Neuron (in vitro differentiated cells): ENCODE measurements at regions not wholly inside any gene's neighbourhood (a gene's known extent, or its start where the extent isn't known, plus 50 kb on each side); places are given as distances from the start of the nearest gene placed in this dataset.
A peak's percentile ranks its signal among the peaks of the same experiment; 100 is the strongest.

Source experiments
- H2AFZ ChIP-seq: one replicate; pipeline ENCODE4 v1.6.1; 2013; ENCODE audit warnings: low read depth, mild to moderate bottlenecking, inconsistent platforms, low read length, moderate library complexity
- H3K27me3 ChIP-seq: one replicate; pipeline ENCODE4 v1.6.1; 2013; ENCODE audit warnings: low read length; ENCODE audit not compliant: insufficient read depth
- H3K36me3 ChIP-seq: one replicate; pipeline ENCODE4 v1.6.1; 2013; ENCODE audit warnings: low read length; ENCODE audit not compliant: insufficient read depth
- H3K4me1 ChIP-seq: one replicate; pipeline ENCODE4 v1.6.1; 2013; ENCODE audit warnings: low read length; ENCODE audit not compliant: insufficient read depth
- H3K4me3 ChIP-seq: 2 replicates; pipeline ENCODE4 v1.5.1; 2013; ENCODE audit warnings: mild to moderate bottlenecking, low read length, moderate library complexity
- H3K9me3 ChIP-seq: one replicate; pipeline ENCODE4 v1.6.1; 2013; ENCODE audit warnings: low read length

DNA sequence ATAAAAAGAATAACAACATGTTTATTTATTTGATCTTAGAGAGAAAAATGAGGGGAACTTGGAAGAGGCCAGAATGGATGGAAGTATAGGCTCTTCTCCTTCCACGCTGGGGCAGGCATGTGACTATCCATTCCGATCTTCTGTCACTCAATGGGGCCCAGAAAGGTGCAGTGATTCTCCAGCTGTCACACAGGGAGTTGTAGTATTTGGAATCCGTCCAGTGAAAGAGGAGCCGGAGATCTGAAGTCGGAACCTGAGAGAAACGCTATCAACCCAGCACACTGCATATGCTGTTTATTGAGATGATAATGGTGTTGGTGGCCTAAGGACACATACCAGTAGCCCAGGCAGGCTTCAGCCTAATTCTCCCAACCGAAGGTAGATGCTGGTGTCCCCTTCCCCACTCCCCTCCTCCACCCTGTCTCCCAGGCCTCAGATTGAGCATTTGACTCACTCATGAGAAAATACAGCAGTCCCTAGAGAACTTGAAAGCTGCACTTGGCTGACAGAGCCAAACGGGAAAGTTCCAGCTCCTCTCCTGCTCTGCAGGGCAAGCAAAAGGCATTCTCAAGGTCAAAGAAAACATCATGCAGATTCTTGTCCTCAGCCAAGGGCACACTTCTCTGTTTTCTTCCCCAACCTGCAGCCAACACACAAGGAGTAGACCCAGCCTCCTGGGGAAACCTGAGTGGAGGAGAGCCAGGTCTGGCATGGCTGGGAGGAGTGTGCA is 100.4 kb downstream of the IRF2BPL start:
- no peaks in the 10 kb centered on the region for H3K36me3 ChIP-seq
- no peak overlapping the region for H3K4me3 ChIP-seq
- H3K9me3 ChIP-seq, result no peaks in the 10 kb centered on the region
- peaks cover 75% of the 10 kb centered on the region for H3K4me1 ChIP-seq
- no peaks in the 10 kb centered on the region for H3K27me3 ChIP-seq
- H2AFZ ChIP-seq, result no peak overlapping the region

DNA sequence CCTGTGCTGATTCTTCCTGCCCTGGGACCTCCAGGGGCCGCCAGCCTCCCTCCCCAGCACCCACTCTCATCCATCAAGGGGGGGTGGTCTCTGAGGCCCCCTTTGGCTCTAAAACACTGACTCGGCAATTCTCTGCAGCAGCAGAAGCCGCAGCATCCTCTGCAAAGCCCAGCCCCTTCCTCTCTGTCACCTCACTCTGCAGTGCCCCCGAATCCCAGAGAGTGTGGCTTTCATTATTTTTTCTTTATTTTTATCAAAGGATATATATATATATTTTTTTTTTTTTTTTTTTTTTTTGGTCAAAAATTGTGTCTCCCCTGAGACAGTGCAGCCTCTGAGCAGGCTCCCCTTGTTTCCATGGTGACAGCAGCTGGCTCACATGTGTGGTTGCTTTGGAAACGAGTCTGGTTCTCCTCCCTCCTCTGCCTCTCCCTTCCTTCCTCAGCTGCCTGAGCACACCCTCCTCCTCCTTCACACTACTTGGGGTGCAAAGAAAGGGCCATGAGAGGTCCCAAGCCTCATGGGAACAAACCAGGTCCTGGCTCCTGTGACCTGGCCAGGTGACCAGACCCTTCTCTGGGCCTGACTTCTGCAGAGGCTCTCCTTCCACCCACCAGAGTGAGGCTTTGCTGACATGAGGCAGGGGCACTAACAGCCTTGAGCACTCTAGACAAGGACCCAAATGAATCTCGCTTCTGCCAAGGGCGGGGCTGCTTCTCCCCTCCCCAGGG is 100.5 kb downstream of the LRRC74A start:
- H3K36me3 ChIP-seq, result no peaks in the 10 kb centered on the region
- no peak overlapping the region for H3K4me3 ChIP-seq
- no peak overlapping the region for H2AFZ ChIP-seq
- H3K4me1 ChIP-seq, result peaks cover 82% of the 10 kb centered on the region
- H3K27me3 ChIP-seq, result no peaks in the 10 kb centered on the region
- no peaks in the 10 kb centered on the region for H3K9me3 ChIP-seq

DNA sequence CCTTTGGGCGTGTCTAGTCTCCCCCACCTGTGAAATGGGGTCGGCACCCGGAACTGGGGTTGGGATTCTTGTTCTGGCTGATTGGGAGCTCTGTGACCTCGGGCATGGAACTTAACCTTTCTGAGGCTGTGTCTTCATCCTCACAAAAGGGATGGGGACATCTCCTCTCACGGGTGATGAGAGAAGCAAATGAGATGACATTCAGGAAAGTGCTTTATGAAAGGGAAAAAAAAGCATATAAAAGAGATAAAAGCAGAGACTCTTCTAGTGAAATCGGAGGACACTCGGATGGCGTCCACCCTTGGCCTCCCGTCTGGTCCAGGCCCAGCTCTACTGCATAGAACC is 98.9 kb downstream of the LRRC74A start:
- H3K27me3 ChIP-seq, result no peaks in the 10 kb centered on the region
- H3K4me3 ChIP-seq, result no peak overlapping the region
- H3K9me3 ChIP-seq, result no peaks in the 10 kb centered on the region
- no peak overlapping the region for H2AFZ ChIP-seq
- H3K4me1 ChIP-seq, result peaks cover 91% of the 10 kb centered on the region
- H3K36me3 ChIP-seq, result no peaks in the 10 kb centered on the region

DNA sequence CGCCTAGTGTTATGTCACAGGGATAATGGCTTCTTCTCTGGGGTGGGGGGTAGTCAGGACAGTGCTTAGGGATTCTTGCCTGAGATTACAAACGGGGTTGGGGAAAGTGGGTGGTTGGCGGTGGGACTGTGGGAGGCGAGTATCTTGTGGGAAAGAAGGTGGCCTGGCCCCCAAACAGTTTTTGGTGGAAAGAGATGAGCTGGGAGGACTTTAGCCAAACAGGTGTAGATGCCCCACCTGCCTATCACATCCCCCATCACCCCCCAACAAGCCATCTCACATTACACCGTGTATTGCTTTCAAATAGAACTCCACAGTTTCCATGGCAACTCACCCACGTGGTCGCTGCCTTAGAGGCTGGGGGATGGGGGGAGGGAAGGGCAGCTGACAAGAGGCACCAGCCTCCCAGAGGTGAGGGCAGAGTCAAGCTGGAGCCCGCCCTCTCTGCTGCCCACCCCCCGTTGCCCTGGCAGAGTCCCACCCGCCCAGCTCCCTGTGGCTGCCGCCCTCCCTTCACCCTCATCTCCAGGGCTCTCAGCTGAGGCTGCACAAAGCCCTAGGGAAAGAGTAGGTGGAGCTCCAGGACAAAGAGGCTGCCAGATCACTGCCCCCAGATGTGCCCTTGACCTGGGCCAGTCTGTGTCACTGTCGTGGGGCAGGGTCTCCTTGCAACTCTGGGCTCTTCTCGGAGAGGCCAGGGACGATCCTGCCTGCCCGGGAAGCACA is 98.3 kb downstream of the LRRC74A start:
- H2AFZ ChIP-seq, result no peak overlapping the region
- H3K9me3 ChIP-seq, result no peaks in the 10 kb centered on the region
- no peak overlapping the region for H3K4me3 ChIP-seq
- peaks cover 90% of the 10 kb centered on the region for H3K4me1 ChIP-seq
- H3K27me3 ChIP-seq, result no peaks in the 10 kb centered on the region
- no peaks in the 10 kb centered on the region for H3K36me3 ChIP-seq

DNA sequence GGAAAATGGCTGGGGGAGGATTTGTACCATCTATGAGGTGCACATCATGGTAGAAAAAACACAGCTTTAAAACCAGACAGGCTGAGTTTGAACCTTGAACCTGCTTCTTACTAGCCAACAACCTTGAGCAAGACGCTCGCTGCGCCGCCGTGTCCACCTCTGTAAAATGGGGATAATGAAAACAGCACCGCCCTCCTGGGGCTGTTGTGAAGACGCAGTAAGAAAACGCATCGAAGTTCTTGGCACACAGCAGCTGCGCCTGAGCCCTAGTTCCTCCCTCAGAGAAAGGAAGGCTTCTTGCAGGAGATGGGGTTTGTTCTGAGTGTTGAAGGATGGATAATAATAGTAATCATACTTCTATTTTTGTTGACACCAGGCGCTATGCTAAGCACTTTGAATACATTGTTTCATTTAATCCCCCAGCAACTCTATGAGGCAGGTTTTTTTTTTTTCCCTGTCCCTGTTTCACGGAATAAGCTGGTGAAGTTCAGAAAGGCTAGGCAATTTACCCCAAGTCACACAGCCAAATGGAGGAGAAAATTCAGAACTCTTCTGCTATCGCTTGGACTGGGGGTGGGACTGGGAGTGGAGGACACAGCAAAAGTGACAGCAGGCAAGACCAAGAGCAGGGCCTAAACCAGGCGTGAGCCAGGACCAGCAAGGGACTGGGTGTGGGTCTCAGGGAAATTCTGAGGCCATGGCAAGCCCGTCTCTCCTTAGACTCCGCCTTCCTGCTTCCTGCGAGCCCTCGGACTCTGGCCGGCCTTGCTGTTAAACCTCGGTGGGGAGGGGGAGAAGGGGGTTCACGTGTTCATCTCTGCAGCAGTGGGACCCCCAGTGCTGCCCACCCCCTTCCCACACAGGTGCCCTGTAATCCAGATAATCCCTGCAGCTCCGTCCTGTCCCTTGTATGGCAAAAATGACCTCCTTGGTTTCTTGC is 97.5 kb downstream of the LRRC74A start:
- Histone ChIP-seq H3K36me3 (no peaks in the 10 kb centered on the region), H3K9me3 (no peaks in the 10 kb centered on the region), H3K27me3 (no peaks in the 10 kb centered on the region), H2AFZ (no peak overlapping the region), H3K4me3 (no peak overlapping the region), H3K4me1 (peaks cover 93% of the 10 kb centered on the region)

- H2AFZ ChIP-seq, result no peak overlapping the region
- H3K9me3 ChIP-seq, result no peaks in the 10 kb centered on the region
- H3K4me3 ChIP-seq, result no peak overlapping the region
- H3K4me1 ChIP-seq, result peaks cover 94% of the 10 kb centered on the region
- H3K36me3 ChIP-seq, result no peaks in the 10 kb centered on the region
- no peaks in the 10 kb centered on the region for H3K27me3 ChIP-seq
Observed at GRCh38 chr14:76922584-76922983, 96.4 kb downstream of the LRRC74A start.

DNA sequence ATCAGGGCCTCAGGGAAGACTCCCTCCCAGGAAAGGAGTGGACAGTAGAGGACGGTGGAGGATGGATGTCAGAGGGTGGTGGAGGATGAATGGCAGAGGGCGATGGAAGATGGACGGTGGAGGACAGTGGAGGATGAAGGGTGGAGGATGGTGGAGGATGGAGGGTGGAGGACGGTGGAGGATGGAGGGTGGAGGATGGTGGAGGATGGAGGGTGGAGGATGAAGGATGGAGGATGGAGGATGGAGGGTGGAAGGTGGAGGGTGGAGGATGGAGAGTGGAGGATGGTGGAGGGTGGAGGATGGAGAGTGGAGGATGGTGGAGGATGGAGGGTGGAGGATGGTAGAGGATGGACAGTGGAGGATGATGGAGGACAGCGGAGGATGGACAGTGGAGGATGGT is 95.9 kb downstream of the LRRC74A start:
- H3K9me3 ChIP-seq, result no peaks in the 10 kb centered on the region
- H2AFZ ChIP-seq, result no peak overlapping the region
- no peaks in the 10 kb centered on the region for H3K27me3 ChIP-seq
- peaks cover 95% of the 10 kb centered on the region for H3K4me1 ChIP-seq
- H3K36me3 ChIP-seq, result no peaks in the 10 kb centered on the region
- no peak overlapping the region for H3K4me3 ChIP-seq

GRCh38 chr14:76921088-76921399 is 94.8 kb downstream of the LRRC74A start:
- H3K27me3 ChIP-seq, result no peaks in the 10 kb centered on the region
- no peak overlapping the region for H2AFZ ChIP-seq
- H3K4me3 ChIP-seq, result no peak overlapping the region
- no peaks in the 10 kb centered on the region for H3K9me3 ChIP-seq
- H3K4me1 ChIP-seq, result peaks cover 94% of the 10 kb centered on the region
- H3K36me3 ChIP-seq, result no peaks in the 10 kb centered on the region

DNA sequence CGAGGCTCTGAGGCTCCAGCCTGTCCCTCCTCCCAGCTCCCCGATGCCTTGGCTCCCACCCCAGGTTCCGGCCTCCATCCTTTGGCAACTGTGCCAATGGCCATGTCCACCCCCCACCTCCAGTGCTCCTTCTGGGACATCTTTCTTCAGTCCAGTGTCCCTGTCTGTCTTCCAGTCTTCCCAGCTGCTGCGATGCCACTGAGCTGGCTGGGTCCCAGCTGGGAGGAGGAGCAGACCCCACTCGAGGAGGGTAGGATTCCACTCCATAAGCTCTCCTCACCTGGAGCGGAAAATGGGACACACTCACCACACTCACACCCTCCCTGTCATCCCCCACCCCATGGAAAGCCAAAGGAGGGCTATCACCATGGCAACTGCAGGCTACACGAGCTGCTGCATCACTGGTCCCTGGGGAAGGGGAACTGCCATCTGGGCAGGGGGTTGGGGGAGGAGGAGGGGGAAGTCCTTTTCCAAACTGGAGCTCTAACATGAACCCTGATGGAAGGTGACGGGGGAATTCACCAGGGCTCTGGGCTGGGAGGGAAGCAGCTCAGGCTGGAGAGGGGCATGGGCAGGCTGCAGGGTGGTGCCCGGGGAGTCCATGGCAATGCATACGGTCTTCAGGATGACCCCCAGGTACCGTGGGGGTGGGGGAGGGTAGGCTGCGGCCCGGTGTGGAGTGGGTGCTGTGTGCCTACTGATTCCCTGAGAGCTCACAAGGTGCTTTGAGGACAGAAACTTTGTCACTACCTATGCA is 94.3 kb downstream of the LRRC74A start:
- Histone ChIP-seq H3K4me3 (peak overlapping the region; percentile 15), H3K36me3 (no peaks in the 10 kb centered on the region), H2AFZ (no peak overlapping the region), H3K4me1 (peaks cover 91% of the 10 kb centered on the region), H3K27me3 (no peaks in the 10 kb centered on the region), H3K9me3 (no peaks in the 10 kb centered on the region)

- Histone ChIP-seq H3K4me1 (peaks cover 83% of the 10 kb centered on the region), H3K9me3 (no peaks in the 10 kb centered on the region), H2AFZ (no peak overlapping the region), H3K27me3 (no peaks in the 10 kb centered on the region), H3K36me3 (no peaks in the 10 kb centered on the region), H3K4me3 (peak overlapping the region; percentile 31)
Observed at GRCh38 chr14:76919431-76920330, 93.5 kb downstream of the LRRC74A start.
